ENCODE measurements at regions not wholly inside any gene's neighbourhood (a gene's known extent, or its start where the extent isn't known, plus 50 kb on each side); places are given as distances from the start of the nearest gene placed in this dataset.

GRCh38 chr15:59941612-59942011 is 62.5 kb upstream of the FOXB1 start:
- TF ChIP-seq EZH2phosphoT487 (IDR thresholded peaks at IDR 0.05; ENCODE audit: borderline replicate concordance, low read length) (no peak), CTCF (IDR thresholded peaks at IDR 0.05; ENCODE audit: low read depth, low read length, poor library complexity, severe bottlenecking) (no peak)
- H3F3A ChIP-seq (ENCODE audit: control insufficient read depth, insufficient read depth): no peaks in the 10 kb centered on the region
- H3K9me2 ChIP-seq (replicated peaks; ENCODE audit: control insufficient read depth, low read length): no peaks in the 10 kb centered on the region
- H3K9me3 ChIP-seq (ENCODE audit: control insufficient read depth, insufficient read depth, low read length): no peaks in the 10 kb centered on the region
- no peak overlapping the region for H3K4me3 ChIP-seq (ENCODE audit: low read length)
- H3K4me1 ChIP-seq (ENCODE audit: control insufficient read depth, low read length): no peaks in the 10 kb centered on the region
- no peak overlapping the region for H3K4me2 ChIP-seq (ENCODE audit: low read length)
- no peak overlapping the region for H3K27ac ChIP-seq (ENCODE audit: low read depth, low read length)
- no peaks in the 10 kb centered on the region for H3K79me2 ChIP-seq (ENCODE audit: control insufficient read depth, low read length)
- H3K36me3 ChIP-seq (ENCODE audit: control insufficient read depth, low read length): no peaks in the 10 kb centered on the region
- peaks cover 15% of the 10 kb centered on the region; the same call in 1 of the 2 replicates for H3K27me3 ChIP-seq (ENCODE audit: control insufficient read depth, low read length)
- no peaks in the 10 kb centered on the region for H4K20me1 ChIP-seq (ENCODE audit: control insufficient read depth, insufficient read depth, low read depth, low read length)

- no peaks in the 10 kb centered on the region for H3F3A ChIP-seq (ENCODE audit: control insufficient read depth, insufficient read depth)
- H3K27ac ChIP-seq (ENCODE audit: low read depth, low read length): no peak overlapping the region
- H3K4me3 ChIP-seq (ENCODE audit: low read length): no peak overlapping the region
- H3K27me3 ChIP-seq (ENCODE audit: control insufficient read depth, low read length): peaks cover 13% of the 10 kb centered on the region; the same call in 1 of the 2 replicates
- TF ChIP-seq CTCF (IDR thresholded peaks at IDR 0.05; ENCODE audit: low read depth, low read length, poor library complexity, severe bottlenecking): no peak
- TF ChIP-seq EZH2phosphoT487 (IDR thresholded peaks at IDR 0.05; ENCODE audit: borderline replicate concordance, low read length): no peak
- H3K4me1 ChIP-seq (ENCODE audit: control insufficient read depth, low read length): no peaks in the 10 kb centered on the region
- no peaks in the 10 kb centered on the region for H3K9me2 ChIP-seq (replicated peaks; ENCODE audit: control insufficient read depth, low read length)
- no peaks in the 10 kb centered on the region for H3K79me2 ChIP-seq (ENCODE audit: control insufficient read depth, low read length)
- no peaks in the 10 kb centered on the region for H3K9me3 ChIP-seq (ENCODE audit: control insufficient read depth, insufficient read depth, low read length)
- no peak overlapping the region for H3K4me2 ChIP-seq (ENCODE audit: low read length)
- H3K36me3 ChIP-seq (ENCODE audit: control insufficient read depth, low read length): no peaks in the 10 kb centered on the region
- no peaks in the 10 kb centered on the region for H4K20me1 ChIP-seq (ENCODE audit: control insufficient read depth, insufficient read depth, low read depth, low read length)
Observed at GRCh38 chr15:59940928-59941327, 63.2 kb upstream of the FOXB1 start.

GRCh38 chr15:59940456-59940855 is 63.7 kb upstream of the FOXB1 start:
- Histone ChIP-seq H4K20me1 (ENCODE audit: control insufficient read depth, insufficient read depth, low read depth, low read length) (no peaks in the 10 kb centered on the region), H3K27me3 (ENCODE audit: control insufficient read depth, low read length) (peaks cover 13% of the 10 kb centered on the region; the same call in 1 of the 2 replicates), H3K9me2 (replicated peaks; ENCODE audit: control insufficient read depth, low read length) (no peaks in the 10 kb centered on the region), H3K9me3 (ENCODE audit: control insufficient read depth, insufficient read depth, low read length) (no peaks in the 10 kb centered on the region), H3K36me3 (ENCODE audit: control insufficient read depth, low read length) (no peaks in the 10 kb centered on the region), H3F3A (ENCODE audit: control insufficient read depth, insufficient read depth) (no peaks in the 10 kb centered on the region), H3K79me2 (ENCODE audit: control insufficient read depth, low read length) (no peaks in the 10 kb centered on the region), H3K4me1 (ENCODE audit: control insufficient read depth, low read length) (no peaks in the 10 kb centered on the region), H3K27ac (ENCODE audit: low read depth, low read length) (no peak overlapping the region), H3K4me2 (ENCODE audit: low read length) (no peak overlapping the region), H3K4me3 (ENCODE audit: low read length) (no peak overlapping the region)
- TF ChIP-seq CTCF (IDR thresholded peaks at IDR 0.05; ENCODE audit: low read depth, low read length, poor library complexity, severe bottlenecking): no peak
- TF ChIP-seq EZH2phosphoT487 (IDR thresholded peaks at IDR 0.05; ENCODE audit: borderline replicate concordance, low read length): no peak

Measured in DOHH2 (cell line).